Breast epithelium (tissue), 3 donors: ENCODE measurements at regions not wholly inside any gene's neighbourhood (a gene's known extent, or its start where the extent isn't known, plus 50 kb on each side); places are given as distances from the start of the nearest gene placed in this dataset.

Source experiments
- CTCF ChIP-seq, 3 donors: fragments of 450-650 bp; IDR thresholded peaks; one replicate each; pipeline ENCODE4 v1.5.1; 2016 to 2017; ENCODE audit warnings: antibody characterized with exemption in 3 of 3, mild to moderate bottlenecking in 3 of 3, moderate library complexity in 3 of 3
- POLR2AphosphoS5 ChIP-seq, 3 donors: sonication (generic); formaldehyde crosslinking; IDR thresholded peaks; one replicate each; pipeline ENCODE4 v1.6.1; 2017; ENCODE audit warnings: antibody characterized with exemption in 3 of 3

GRCh38 chr3:189446959-189447560, 184.1 kb upstream of the TP63 start:
- no peak for TF ChIP-seq CTCF (IDR thresholded peaks at IDR 0.05)
- no peak for TF ChIP-seq POLR2AphosphoS5 (IDR thresholded peaks at IDR 0.05)
